ENCODE measurements at regions not wholly inside any gene's neighbourhood (a gene's known extent, or its start where the extent isn't known, plus 50 kb on each side); places are given as distances from the start of the nearest gene placed in this dataset.
"Not testable (repeated sequence)": the region's sequence is repeated elsewhere in the genome, so short reads cannot be mapped to it uniquely, and the experiment has no call there.

- ATAC-seq = not testable (repeated sequence)
These were observed 61.3 kb downstream of the AIPL1 start for GRCh38 chr17:6373599-6373998.

- TF ChIP-seq GLIS3 (CRISPR knock-in tag; IDR thresholded peaks at IDR 0.05) = no peak
- no peak for TF ChIP-seq ZFP30 (CRISPR knock-in tag; IDR thresholded peaks at IDR 0.05)
- no peak for TF ChIP-seq OSR1 (CRISPR knock-in tag; IDR thresholded peaks at IDR 0.05)
- no peak for ATAC-seq
These were observed 68.7 kb downstream of the AIPL1 start for GRCh38 chr17:6366221-6366666.

GRCh38 chr17:6365200-6365943, 69.5 kb downstream of the AIPL1 start:
- TF ChIP-seq PATZ1 (CRISPR knock-in tag; IDR thresholded peaks at IDR 0.05; ENCODE audit: borderline replicate concordance) = no peak
- TF ChIP-seq ZC3H10 (CRISPR knock-in tag; IDR thresholded peaks at IDR 0.05) = no peak
- no peak for TF ChIP-seq CREB5 (CRISPR knock-in tag; IDR thresholded peaks at IDR 0.05; ENCODE audit: low read depth)
- TF ChIP-seq, protein P1, sequence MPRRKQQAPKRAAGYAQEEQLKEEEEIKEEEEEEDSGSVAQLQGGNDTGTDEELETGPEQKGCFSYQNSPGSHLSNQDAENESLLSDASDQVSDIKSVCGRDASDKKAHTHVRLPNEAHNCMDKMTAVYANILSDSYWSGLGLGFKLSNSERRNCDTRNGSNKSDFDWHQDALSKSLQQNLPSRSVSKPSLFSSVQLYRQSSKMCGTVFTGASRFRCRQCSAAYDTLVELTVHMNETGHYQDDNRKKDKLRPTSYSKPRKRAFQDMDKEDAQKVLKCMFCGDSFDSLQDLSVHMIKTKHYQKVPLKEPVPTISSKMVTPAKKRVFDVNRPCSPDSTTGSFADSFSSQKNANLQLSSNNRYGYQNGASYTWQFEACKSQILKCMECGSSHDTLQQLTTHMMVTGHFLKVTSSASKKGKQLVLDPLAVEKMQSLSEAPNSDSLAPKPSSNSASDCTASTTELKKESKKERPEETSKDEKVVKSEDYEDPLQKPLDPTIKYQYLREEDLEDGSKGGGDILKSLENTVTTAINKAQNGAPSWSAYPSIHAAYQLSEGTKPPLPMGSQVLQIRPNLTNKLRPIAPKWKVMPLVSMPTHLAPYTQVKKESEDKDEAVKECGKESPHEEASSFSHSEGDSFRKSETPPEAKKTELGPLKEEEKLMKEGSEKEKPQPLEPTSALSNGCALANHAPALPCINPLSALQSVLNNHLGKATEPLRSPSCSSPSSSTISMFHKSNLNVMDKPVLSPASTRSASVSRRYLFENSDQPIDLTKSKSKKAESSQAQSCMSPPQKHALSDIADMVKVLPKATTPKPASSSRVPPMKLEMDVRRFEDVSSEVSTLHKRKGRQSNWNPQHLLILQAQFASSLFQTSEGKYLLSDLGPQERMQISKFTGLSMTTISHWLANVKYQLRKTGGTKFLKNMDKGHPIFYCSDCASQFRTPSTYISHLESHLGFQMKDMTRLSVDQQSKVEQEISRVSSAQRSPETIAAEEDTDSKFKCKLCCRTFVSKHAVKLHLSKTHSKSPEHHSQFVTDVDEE (CRISPR knock-in tag; IDR thresholded peaks at IDR 0.05) = no peak
- no peak for TF ChIP-seq GLIS3 (CRISPR knock-in tag; IDR thresholded peaks at IDR 0.05)
- no peak for TF ChIP-seq ZFP3 (CRISPR knock-in tag; IDR thresholded peaks at IDR 0.05)
- TF ChIP-seq SNAI2 (CRISPR knock-in tag; IDR thresholded peaks at IDR 0.05) = no peak
- TF ChIP-seq ZFP30 (CRISPR knock-in tag; IDR thresholded peaks at IDR 0.05) = no peak
- TF ChIP-seq ZNF8 (CRISPR knock-in tag; IDR thresholded peaks at IDR 0.05) = no peak
- TF ChIP-seq ZNF565 (CRISPR knock-in tag; conservative IDR thresholded peaks at IDR 0.05; ENCODE audit: low read depth) = no peak
- ATAC-seq = no peak

DNA sequence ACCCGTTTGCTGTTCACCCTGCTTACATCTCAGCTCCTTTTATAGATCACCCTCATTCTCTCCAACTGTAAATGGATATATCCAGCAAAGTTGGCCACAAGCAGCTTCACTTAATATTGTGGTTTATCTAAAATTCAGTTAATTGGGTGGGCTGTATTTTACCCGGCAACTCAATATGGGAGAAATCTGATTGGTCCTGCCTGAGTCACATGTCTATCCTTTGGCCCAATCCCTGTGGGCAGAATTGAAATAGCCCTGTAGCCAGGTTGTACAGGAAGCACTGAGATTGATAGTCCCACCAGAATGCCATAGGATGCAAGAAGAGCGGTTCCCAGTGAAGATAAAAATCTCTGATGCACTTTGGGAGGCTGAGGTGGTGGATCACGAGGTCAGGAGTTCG, 73.2 kb downstream of the AIPL1 start:
- TF ChIP-seq ESRRG (CRISPR knock-in tag; IDR thresholded peaks at IDR 0.05) = no peak
- TF ChIP-seq GLIS3 (CRISPR knock-in tag; IDR thresholded peaks at IDR 0.05) = no peak
- TF ChIP-seq ZNF565 (CRISPR knock-in tag; conservative IDR thresholded peaks at IDR 0.05; ENCODE audit: low read depth) = no peak
- TF ChIP-seq, protein P2, sequence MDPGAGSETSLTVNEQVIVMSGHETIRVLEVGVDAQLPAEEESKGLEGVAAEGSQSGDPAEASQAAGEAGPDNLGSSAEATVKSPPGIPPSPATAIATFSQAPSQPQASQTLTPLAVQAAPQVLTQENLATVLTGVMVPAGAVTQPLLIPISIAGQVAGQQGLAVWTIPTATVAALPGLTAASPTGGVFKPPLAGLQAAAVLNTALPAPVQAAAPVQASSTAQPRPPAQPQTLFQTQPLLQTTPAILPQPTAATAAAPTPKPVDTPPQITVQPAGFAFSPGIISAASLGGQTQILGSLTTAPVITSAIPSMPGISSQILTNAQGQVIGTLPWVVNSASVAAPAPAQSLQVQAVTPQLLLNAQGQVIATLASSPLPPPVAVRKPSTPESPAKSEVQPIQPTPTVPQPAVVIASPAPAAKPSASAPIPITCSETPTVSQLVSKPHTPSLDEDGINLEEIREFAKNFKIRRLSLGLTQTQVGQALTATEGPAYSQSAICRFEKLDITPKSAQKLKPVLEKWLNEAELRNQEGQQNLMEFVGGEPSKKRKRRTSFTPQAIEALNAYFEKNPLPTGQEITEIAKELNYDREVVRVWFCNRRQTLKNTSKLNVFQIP (CRISPR knock-in tag; IDR thresholded peaks at IDR 0.05; ENCODE audit: borderline replicate concordance, low read depth) = no peak
- TF ChIP-seq ISL1 (CRISPR knock-in tag; IDR thresholded peaks at IDR 0.05) = no peak
- no peak for TF ChIP-seq ZC3H10 (CRISPR knock-in tag; IDR thresholded peaks at IDR 0.05)
- no peak for TF ChIP-seq SNAI2 (CRISPR knock-in tag; IDR thresholded peaks at IDR 0.05)
- no peak for TF ChIP-seq CSDC2 (CRISPR knock-in tag; IDR thresholded peaks at IDR 0.05)
- no peak for TF ChIP-seq RARB (CRISPR knock-in tag; IDR thresholded peaks at IDR 0.05)
- TF ChIP-seq ARNTL (CRISPR knock-in tag; IDR thresholded peaks at IDR 0.05; ENCODE audit: borderline replicate concordance, low read depth) = no peak
- TF ChIP-seq ZNF70 (CRISPR knock-in tag; IDR thresholded peaks at IDR 0.05) = no peak
- no peak for TF ChIP-seq PPARA (CRISPR knock-in tag; IDR thresholded peaks at IDR 0.05; ENCODE audit: borderline replicate concordance)
- TF ChIP-seq CREB5 (CRISPR knock-in tag; IDR thresholded peaks at IDR 0.05; ENCODE audit: low read depth) = no peak
- TF ChIP-seq OSR1 (CRISPR knock-in tag; IDR thresholded peaks at IDR 0.05) = no peak
- no peak for TF ChIP-seq CSRNP3 (CRISPR knock-in tag; IDR thresholded peaks at IDR 0.05)
- no peak for TF ChIP-seq ZFP3 (CRISPR knock-in tag; IDR thresholded peaks at IDR 0.05)
- ATAC-seq = peak; percentile 53; the same call in 1 of the 3 replicates

All from SK-N-SH treated with all-trans-retinoic acid at 6 μM for 48 hours (cell line).